IPS-15b (cell line): ENCODE measurements at regions not wholly inside any gene's neighbourhood (a gene's known extent, or its start where the extent isn't known, plus 50 kb on each side); places are given as distances from the start of the nearest gene placed in this dataset.

ENCODE experiments used
- H3K27me3 ChIP-seq: one replicate; pipeline ENCODE4 v1.6.1; 2013; ENCODE audit warnings: low read length; ENCODE audit not compliant: control insufficient read depth, insufficient read depth
- H3K36me3 ChIP-seq: one replicate; pipeline ENCODE4 v1.6.1; 2013; ENCODE audit warnings: low read length; ENCODE audit not compliant: control insufficient read depth, insufficient read depth
- H3K4me1 ChIP-seq: one replicate; pipeline ENCODE4 v1.6.1; 2013; ENCODE audit warnings: mild to moderate bottlenecking, low read length; ENCODE audit not compliant: control insufficient read depth, insufficient read depth
- H3K4me3 ChIP-seq: one replicate; pipeline ENCODE4 v1.5.1; 2013; ENCODE audit warnings: low read depth, low read length
- H3K9ac ChIP-seq: one replicate; pipeline ENCODE4 v1.6.1; 2013; ENCODE audit warnings: low read depth, mild to moderate bottlenecking, low read length
- H3K9me3 ChIP-seq: one replicate; pipeline ENCODE4 v1.6.1; 2013; ENCODE audit warnings: mild to moderate bottlenecking, low read length; ENCODE audit not compliant: control insufficient read depth, insufficient read depth

DNA sequence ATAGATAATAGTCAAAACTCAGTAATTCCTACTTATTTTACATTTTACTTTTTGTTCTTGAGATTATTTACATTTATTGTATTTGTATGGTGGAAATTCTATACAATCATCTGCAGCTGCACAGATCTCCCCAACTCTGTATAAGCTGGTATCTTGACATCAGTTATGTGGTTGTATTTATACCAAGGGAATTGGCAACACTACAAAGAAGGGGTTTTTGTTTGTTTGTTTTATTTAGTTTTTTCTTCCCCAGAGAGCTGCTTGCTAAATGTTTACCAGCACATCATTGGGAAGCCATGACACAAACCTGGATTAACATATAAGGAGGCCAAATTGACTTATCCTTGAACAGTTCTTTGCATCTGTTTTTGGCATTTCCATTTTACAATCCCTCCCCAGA, 389.2 kb upstream of the KCNMB2 start:
- no peak overlapping the region for H3K9ac ChIP-seq
- H3K36me3 ChIP-seq: no peaks in the 10 kb centered on the region
- H3K4me3 ChIP-seq: no peak overlapping the region
- H3K9me3 ChIP-seq: no peaks in the 10 kb centered on the region
- no peaks in the 10 kb centered on the region for H3K27me3 ChIP-seq
- no peaks in the 10 kb centered on the region for H3K4me1 ChIP-seq

DNA sequence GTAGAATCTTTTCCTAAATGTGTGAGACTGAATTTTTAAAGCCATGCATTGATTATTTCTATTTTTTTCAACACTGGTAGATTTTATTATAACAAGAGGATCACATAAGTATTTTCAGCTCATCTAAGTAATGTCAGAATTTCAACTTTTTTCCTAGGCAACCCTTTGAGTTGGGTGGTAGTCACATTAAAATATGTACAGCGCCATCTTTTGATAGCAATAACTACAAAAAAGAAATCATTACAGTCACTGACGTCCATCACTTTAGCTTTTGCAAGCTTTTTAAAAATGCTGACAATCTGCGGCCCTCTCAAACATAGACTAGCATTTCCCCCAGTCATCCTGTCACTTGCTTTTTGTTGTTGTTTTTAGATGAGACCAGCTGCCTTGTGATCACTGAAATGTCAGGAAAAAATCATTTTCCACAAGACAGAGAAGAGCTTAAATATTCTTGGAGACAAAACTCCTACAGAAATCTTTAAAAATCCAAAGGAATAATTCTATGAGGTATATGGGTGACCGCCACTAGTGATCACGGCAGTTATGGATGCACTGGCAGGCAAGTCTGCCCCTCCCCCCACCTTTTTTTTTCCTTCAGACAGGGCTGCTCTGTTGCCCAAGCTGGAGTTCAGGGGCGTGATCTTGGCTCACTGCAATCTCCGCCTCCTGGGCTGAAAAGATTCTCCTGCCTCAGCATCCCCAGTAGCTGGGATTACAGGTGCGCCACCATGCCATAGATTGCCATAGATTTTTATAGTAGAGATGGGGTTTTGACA, 384.0 kb upstream of the KCNMB2 start:
- H3K36me3 ChIP-seq: no peaks in the 10 kb centered on the region
- H3K27me3 ChIP-seq: no peaks in the 10 kb centered on the region
- no peak overlapping the region for H3K9ac ChIP-seq
- no peak overlapping the region for H3K4me3 ChIP-seq
- no peaks in the 10 kb centered on the region for H3K4me1 ChIP-seq
- H3K9me3 ChIP-seq: no peaks in the 10 kb centered on the region

DNA sequence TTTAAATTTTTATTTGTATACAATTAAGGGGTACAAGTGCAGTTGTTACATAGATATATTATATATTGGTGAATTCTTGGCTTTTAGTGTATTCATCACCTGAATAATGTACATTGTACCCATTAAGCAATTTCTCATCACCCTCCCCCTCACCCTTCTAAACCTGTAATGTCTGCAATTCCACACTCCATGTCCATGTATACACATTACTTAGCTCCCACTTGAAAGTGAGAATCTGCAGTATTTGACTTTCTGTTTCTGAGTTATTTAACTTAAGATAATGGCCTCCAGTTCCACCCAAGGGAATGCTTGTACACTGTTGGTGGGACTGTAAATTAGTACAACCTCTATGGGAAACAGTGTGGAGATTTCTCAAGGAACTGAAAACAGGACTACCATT, 383.2 kb upstream of the KCNMB2 start:
- Histone ChIP-seq H3K9me3 (no peaks in the 10 kb centered on the region), H3K4me3 (no peak overlapping the region), H3K4me1 (no peaks in the 10 kb centered on the region), H3K27me3 (no peaks in the 10 kb centered on the region), H3K9ac (no peak overlapping the region), H3K36me3 (no peaks in the 10 kb centered on the region)

DNA sequence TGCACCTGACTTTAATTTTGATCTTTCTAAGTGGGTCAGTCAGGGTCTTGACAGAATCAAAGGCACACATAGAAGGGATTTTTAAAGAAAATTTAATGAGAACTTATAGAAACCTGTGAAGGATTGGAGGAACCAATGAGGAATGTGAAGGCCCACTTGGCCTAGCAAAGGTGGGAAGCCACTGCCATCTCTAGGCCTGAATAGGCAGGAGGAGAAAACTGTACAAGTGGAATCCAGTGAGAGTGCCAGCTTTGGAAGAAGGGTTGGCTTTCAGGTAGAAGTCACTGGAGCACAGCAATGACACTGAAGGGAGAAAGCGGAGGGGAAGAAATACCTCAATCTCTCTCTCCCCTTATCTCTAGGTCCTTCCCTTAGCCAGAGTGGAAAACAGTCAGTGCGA, 380.7 kb upstream of the KCNMB2 start:
- Histone ChIP-seq H3K36me3 (no peaks in the 10 kb centered on the region), H3K9ac (no peak overlapping the region), H3K9me3 (no peaks in the 10 kb centered on the region), H3K4me1 (peaks cover 14% of the 10 kb centered on the region), H3K27me3 (no peaks in the 10 kb centered on the region), H3K4me3 (no peak overlapping the region)

GRCh38 chr3:178156301-178156700, 379.9 kb upstream of the KCNMB2 start:
- H3K27me3 ChIP-seq: no peaks in the 10 kb centered on the region
- H3K36me3 ChIP-seq: no peaks in the 10 kb centered on the region
- no peaks in the 10 kb centered on the region for H3K9me3 ChIP-seq
- peaks cover 14% of the 10 kb centered on the region for H3K4me1 ChIP-seq
- no peak overlapping the region for H3K4me3 ChIP-seq
- no peak overlapping the region for H3K9ac ChIP-seq

- H3K27me3 ChIP-seq: no peaks in the 10 kb centered on the region
- H3K9me3 ChIP-seq: no peaks in the 10 kb centered on the region
- H3K9ac ChIP-seq: no peak overlapping the region
- peaks cover 14% of the 10 kb centered on the region for H3K4me1 ChIP-seq
- H3K36me3 ChIP-seq: no peaks in the 10 kb centered on the region
- no peak overlapping the region for H3K4me3 ChIP-seq
Measured at GRCh38 chr3:178159691-178160220, 376.5 kb upstream of the KCNMB2 start.

DNA sequence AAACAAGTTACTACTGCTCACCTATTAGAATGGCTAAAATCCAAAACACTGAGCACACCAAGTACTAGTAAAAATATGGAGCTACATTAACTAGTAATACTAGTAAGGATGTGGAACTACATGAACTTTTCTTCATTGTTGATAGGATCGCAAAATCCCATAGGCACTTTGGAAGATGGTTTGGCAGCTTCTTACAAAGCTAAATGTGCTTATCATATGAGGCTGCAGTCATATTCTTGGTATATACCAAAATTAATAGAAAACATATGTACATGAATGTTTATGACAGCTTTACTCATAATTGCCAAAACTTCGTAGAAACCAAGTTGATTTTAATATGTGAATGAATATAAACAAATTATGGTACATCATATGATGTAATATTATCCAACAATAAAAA, 366.8 kb upstream of the KCNMB2 start:
- Histone ChIP-seq H3K9me3 (no peaks in the 10 kb centered on the region), H3K36me3 (no peaks in the 10 kb centered on the region), H3K9ac (no peak overlapping the region), H3K4me3 (no peak overlapping the region), H3K27me3 (no peaks in the 10 kb centered on the region), H3K4me1 (no peaks in the 10 kb centered on the region)

DNA sequence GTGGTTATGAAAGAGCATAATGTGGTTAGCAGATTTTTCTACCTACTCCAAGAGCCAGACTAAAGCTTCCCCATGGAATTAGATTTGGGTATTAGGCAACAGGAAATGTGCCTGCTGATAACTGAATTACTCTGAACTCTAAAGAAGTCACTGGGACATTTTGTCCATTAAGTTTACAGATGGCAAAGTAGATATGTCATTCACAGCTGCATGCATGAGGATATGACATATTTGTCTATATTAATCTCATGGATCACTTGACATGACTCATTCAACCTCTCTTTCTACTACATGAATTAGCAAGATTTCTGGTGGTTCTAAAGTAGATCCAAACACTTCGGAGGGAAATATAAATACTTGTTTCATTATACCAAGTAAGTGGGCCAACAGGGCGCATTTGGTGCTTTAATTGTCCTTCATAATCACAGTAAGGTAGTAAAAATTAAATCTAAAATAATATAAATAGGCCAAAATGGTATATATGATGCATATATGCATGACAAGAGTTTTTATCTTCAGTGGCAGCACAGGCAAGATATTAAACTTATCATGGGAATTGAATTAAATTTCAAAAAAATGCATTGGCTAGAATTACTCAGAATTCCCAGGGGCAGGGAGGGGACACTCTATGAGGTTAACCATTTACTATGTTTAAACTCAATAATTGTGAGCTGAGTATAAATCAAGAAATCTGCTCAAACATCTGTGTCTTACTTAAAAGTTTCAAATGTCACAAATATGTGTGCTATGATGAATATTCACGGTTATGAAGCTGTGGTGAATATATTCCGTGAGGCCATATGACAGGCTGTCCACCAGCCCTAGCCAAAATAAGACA, 365.3 kb upstream of the KCNMB2 start:
- no peak overlapping the region for H3K9ac ChIP-seq
- no peaks in the 10 kb centered on the region for H3K9me3 ChIP-seq
- H3K27me3 ChIP-seq: no peaks in the 10 kb centered on the region
- no peaks in the 10 kb centered on the region for H3K4me1 ChIP-seq
- no peak overlapping the region for H3K4me3 ChIP-seq
- no peaks in the 10 kb centered on the region for H3K36me3 ChIP-seq

DNA sequence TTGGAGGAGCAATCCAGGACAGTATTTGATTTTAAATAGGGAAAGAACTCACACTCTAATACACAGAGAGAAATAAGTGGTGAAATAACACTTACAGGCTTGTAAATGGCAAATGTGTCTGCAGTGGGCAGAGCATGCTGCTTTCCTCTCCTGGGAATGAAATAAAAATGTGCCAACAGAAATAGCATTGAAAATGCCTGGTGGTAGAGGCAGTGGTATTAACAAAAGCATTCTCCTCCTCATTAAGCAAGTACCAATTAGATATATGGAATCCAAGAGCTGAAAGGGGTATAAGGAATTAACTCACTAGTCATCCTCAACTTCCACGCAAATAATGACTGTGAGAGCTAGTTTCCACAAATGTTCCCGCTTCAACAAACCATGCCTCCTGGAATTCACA, 364.1 kb upstream of the KCNMB2 start:
- Histone ChIP-seq H3K9ac (no peak overlapping the region), H3K27me3 (no peaks in the 10 kb centered on the region), H3K4me1 (no peaks in the 10 kb centered on the region), H3K9me3 (no peaks in the 10 kb centered on the region), H3K36me3 (no peaks in the 10 kb centered on the region), H3K4me3 (no peak overlapping the region)

- Histone ChIP-seq H3K4me3 (no peak overlapping the region), H3K36me3 (no peaks in the 10 kb centered on the region), H3K9me3 (no peaks in the 10 kb centered on the region), H3K9ac (no peak overlapping the region), H3K27me3 (no peaks in the 10 kb centered on the region), H3K4me1 (no peaks in the 10 kb centered on the region)
Measured at GRCh38 chr3:178174201-178174915, 361.9 kb upstream of the KCNMB2 start.

DNA sequence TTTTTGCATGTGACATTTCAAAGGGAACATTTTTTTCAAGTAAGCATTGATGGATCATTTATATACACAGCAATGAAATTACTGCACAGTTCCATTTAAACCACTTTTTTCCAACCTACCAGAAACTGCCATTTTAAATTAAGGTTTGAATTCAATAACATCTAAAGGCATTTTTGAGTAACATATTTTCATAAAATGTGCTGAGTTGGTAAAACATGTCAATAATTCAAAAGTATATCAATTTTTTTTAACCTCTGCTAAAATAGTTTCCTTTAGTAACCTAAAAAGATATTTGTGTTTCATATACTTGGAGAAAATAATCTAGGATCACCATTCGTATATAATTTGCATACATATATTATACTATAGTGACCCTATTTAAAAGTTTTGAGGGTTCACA, 355.1 kb upstream of the KCNMB2 start:
- H3K27me3 ChIP-seq: no peaks in the 10 kb centered on the region
- H3K9me3 ChIP-seq: no peaks in the 10 kb centered on the region
- no peaks in the 10 kb centered on the region for H3K36me3 ChIP-seq
- no peak overlapping the region for H3K4me3 ChIP-seq
- H3K4me1 ChIP-seq: no peaks in the 10 kb centered on the region
- no peak overlapping the region for H3K9ac ChIP-seq
